C4-2B (cell line): ENCODE measurements at regions not wholly inside any gene's neighbourhood (a gene's known extent, or its start where the extent isn't known, plus 50 kb on each side); places are given as distances from the start of the nearest gene placed in this dataset.

Source experiments
- CTCF ChIP-seq: fragments of 450-650 bp; conservative IDR thresholded peaks from 2 replicates; pipeline ENCODE4 v1.5.1; 2017; ENCODE audit warnings: mild to moderate bottlenecking
- ZFX ChIP-seq: fragments of 450-650 bp; IDR thresholded peaks from 2 replicates; pipeline ENCODE4 v1.6.1; 2017

- no peak for TF ChIP-seq CTCF
- TF ChIP-seq ZFX: no peak
Observed at GRCh38 chr2:234433201-234433600, 63.7 kb downstream of the ARL4C start.
